GM18873 (cell line): ENCODE measurements at regions not wholly inside any gene's neighbourhood (a gene's known extent, or its start where the extent isn't known, plus 50 kb on each side); places are given as distances from the start of the nearest gene placed in this dataset.

Experiments used
- ATAC-seq: cut with Tn5 transposase; IDR thresholded peaks from one replicate; pipeline ENCODE4 v1.9.1; 2021; ENCODE audit warnings: mild to moderate bottlenecking, moderate library complexity, moderate number of reproducible peaks; ENCODE audit not compliant: unreplicated experiment, low FRiP score

GRCh38 chr6:144637541-144637940, 352.4 kb downstream of the UTRN start:
- no peak for ATAC-seq

- ATAC-seq: no peak
Measured at GRCh38 chr6:144639654-144640053, 354.5 kb downstream of the UTRN start.

- ATAC-seq: no peak
Measured at GRCh38 chr6:144641286-144641685, 356.2 kb downstream of the UTRN start.

- ATAC-seq: no peak
Measured at GRCh38 chr6:144644776-144645175, 359.6 kb downstream of the UTRN start.

GRCh38 chr6:144646093-144647056, 361.2 kb downstream of the UTRN start:
- ATAC-seq: no peak

GRCh38 chr6:144647406-144647964, 362.4 kb downstream of the UTRN start:
- ATAC-seq: no peak

GRCh38 chr6:144647971-144648651, 363.0 kb downstream of the UTRN start:
- no peak for ATAC-seq

GRCh38 chr6:144649085-144649484, 363.9 kb downstream of the UTRN start:
- no peak for ATAC-seq

GRCh38 chr6:144651234-144651633, 366.1 kb downstream of the UTRN start:
- ATAC-seq: no peak

- no peak for ATAC-seq
Measured at GRCh38 chr6:144652292-144652891, 367.3 kb downstream of the UTRN start.

- peak; percentile 91 for ATAC-seq
Measured at GRCh38 chr6:144653885-144654505, 368.9 kb downstream of the UTRN start.

- ATAC-seq: no peak
Measured at GRCh38 chr6:144654506-144654905, 369.4 kb downstream of the UTRN start.

GRCh38 chr6:144655376-144655775, 370.2 kb downstream of the UTRN start:
- ATAC-seq: no peak

- ATAC-seq: no peak
Measured at GRCh38 chr6:144657691-144658090, 372.6 kb downstream of the UTRN start.

- ATAC-seq: no peak
Measured at GRCh38 chr6:144659202-144660182, 374.4 kb downstream of the UTRN start.

- ATAC-seq: no peak
Measured at GRCh38 chr6:144660561-144661115, 375.5 kb downstream of the UTRN start.

GRCh38 chr6:144661116-144661806, 376.1 kb downstream of the UTRN start:
- no peak for ATAC-seq

GRCh38 chr6:144662812-144663365, 377.8 kb downstream of the UTRN start:
- no peak for ATAC-seq
